Raji (cell line): ENCODE measurements at regions not wholly inside any gene's neighbourhood (a gene's known extent, or its start where the extent isn't known, plus 50 kb on each side); places are given as distances from the start of the nearest gene placed in this dataset.

ENCODE experiments used
- POLR2A ChIP-seq: IDR thresholded peaks from 2 replicates; pipeline ENCODE4 v1.6.1; 2011; ENCODE audit warnings: low read depth, low read length, control low read depth; ENCODE audit not compliant: insufficient read depth

DNA sequence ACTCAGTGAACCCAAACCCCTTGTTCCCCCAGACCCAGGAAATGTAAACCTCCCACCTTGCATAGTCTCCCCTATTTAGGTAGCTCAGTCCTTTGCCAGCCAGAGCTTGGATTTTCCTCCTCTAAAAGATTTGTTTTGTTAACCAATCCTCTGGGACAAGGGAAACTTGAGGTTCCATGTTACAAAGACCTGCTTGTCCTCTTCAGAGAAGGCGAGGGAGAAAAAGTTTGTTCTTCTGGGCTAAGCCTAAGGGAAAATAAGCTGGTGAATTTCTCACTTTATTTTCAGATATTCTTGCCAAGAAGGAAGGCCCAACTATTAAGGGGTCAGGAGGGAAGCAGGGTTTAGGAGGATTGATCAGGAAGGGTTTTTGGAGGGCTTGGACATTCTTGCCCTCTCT, 136.1 kb upstream of the PROK2 start:
- TF ChIP-seq POLR2A, result no peak

GRCh38 chr3:71919572-71919971, 134.6 kb upstream of the PROK2 start:
- TF ChIP-seq POLR2A, result no peak

DNA sequence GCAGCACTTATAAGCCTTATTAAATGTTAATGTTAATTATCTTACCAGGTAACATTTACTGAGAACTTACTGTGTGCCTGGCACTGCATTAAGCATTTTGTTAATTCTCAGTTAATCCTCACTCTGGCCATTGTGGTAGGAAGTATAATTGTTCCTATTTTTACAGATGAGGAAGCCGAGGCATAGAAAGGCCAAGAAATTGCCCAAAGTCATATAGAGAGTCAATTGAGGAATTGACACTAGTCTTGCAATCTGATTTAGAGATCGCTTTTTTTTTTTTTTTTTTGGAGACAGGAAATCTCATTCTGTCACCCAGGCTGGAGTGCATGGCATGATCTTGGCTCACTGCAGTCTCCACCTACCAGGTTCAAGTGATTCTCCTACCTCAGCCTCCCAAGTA, 132.6 kb upstream of the PROK2 start:
- no peak for TF ChIP-seq POLR2A

DNA sequence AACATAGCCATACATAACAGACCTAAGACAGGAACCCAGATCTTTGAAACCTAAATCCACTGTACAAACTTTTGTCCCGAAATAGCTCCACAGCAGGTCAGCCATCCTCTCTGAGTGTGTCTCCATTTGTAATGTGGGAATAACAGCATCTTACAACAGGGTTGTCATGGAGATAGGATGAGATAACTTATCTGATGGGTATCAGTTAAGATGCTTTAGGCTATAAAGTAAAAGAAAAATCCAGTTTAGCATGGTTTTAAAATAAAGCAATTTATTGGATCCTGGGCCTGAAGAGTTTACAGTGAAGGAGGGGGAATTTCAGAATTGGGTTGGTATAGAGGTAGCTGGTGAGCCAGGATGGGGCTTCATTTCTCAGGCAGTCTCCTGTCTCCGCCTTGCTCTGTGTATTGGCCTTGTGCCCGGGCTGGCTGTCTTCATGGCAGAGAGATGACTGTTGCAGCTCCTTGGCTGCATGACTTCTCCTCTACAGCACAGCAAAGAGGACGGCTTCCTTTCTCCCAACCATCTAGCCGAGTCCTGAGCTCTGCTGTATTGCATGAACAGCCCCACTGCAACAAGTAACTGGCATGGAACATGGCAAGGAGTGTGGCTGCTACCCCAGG, 131.9 kb upstream of the PROK2 start:
- no peak for TF ChIP-seq POLR2A

DNA sequence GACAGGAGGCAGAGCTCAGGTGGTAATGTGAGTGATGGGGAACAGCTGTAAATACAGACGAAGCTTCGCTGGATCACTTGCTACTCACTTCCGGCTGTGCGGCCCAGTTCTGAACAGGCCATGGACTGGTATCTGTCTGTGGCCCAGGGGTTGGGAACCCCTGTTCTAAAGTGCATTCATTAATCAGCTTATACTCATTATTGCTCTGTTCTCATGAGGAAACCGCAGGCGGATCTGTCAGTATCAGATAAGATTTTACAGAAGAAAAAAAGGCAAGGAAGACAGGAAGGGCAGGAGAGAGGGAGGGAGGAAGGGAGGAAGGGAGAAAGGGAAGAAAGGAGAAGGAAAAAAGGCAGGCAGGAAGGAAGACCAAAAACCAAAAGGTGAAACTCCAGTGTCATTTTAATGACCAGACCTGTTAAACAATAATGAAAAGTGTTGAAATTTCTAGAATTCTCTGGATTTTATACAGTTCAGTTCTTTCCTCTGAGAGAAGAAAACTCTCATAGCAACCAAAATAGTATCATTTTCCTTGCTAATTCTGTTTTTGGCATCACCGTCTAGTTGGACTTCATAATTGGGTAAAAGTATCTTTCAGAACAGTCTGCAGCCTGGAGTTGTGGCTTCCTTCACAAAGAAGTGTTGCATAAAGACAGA, 128.0 kb upstream of the PROK2 start:
- TF ChIP-seq POLR2A, result no peak

DNA sequence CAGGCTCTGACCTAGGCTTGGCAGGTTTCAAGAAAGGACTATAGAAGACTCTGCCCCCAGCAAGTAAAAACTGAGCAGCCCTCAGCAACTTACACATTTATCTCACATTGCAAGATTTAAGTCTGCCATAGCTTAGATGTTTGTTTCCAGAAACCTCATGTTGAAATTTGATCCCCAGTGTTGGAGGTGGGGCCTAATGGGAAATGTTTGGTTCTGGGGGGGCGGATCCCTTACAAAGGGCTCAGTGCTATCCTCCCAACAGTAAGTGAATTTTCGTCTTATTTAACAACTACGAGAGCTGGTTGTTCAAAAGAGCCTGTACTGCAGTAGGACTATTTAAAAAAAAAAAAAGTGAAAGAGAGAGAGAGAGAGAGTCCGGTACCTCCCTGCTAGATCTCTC, 125.2 kb upstream of the PROK2 start:
- no peak for TF ChIP-seq POLR2A

GRCh38 chr3:71907996-71908395, 123.0 kb upstream of the PROK2 start:
- no peak for TF ChIP-seq POLR2A

- no peak for TF ChIP-seq POLR2A
Measured at GRCh38 chr3:71906976-71907375, 122.0 kb upstream of the PROK2 start.

GRCh38 chr3:71905426-71905825, 120.5 kb upstream of the PROK2 start:
- TF ChIP-seq POLR2A, result no peak

GRCh38 chr3:71903936-71904335, 119.0 kb upstream of the PROK2 start:
- TF ChIP-seq POLR2A, result no peak

DNA sequence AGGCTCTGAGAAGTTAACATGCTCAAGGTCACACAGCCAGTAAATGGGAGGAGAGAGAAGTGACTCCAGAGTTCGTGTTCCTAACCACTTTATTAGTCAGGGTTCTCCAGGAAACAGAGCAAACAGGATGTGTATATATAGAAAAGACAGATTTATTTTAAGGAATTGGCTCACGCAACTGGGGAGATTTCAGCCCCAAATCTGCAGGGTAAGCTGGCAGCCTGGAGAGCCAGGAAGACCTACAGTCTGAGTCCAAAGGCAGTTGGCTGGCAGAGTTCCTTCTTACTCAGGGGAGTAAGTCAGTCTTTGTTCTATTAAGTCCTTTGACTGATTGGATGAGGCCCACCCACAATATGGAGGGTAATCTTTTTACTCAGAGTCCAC, 118.2 kb upstream of the PROK2 start:
- TF ChIP-seq POLR2A, result no peak

- no peak for TF ChIP-seq POLR2A
Measured at GRCh38 chr3:71902258-71903111, 117.5 kb upstream of the PROK2 start.

DNA sequence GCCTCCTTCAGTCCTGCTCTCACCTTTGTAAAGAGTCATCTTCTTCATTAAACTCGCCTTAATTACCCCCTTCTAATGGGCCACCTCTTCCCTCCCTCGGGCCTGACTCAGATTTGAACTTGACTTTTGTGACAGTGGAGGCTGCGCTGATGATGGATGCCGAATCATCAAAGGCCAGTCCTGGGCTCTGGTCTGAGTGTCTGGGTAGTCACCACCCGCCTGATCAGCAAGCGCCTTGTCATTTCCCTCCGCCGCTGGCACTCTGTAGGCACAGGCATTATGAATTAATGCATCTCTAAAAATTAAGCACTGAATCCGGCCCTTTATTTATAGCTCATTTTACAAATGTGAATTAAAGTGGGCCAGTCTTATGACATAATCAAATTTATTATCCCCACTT, 116.7 kb upstream of the PROK2 start:
- TF ChIP-seq POLR2A, result no peak

DNA sequence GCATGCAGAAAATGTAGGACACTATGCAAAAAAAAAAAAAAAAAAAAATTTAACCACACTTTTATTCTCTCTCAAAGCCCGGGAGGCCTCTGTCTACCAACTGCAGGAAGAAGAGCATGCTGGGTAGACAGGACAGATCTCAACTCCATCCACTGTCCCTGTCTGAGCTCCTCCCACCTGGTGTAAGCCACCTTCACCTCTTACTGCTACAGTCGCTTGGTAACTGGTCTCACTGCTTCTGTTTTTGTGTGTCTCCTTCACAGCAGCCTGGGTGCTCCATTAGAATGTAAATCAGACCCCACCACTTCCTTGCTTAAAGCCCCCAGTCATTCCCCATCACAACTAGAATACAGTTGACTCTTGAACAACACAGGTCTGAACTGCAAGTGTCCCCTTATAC, 115.1 kb upstream of the PROK2 start:
- no peak for TF ChIP-seq POLR2A

GRCh38 chr3:71896751-71897150, 111.8 kb upstream of the PROK2 start:
- TF ChIP-seq POLR2A, result no peak

GRCh38 chr3:71893702-71894479, 108.9 kb upstream of the PROK2 start:
- no peak for TF ChIP-seq POLR2A

- no peak for TF ChIP-seq POLR2A
Measured at GRCh38 chr3:71893122-71893521, 108.2 kb upstream of the PROK2 start.
